Parathyroid adenoma (tissue), 2 donors: ENCODE measurements at regions not wholly inside any gene's neighbourhood (a gene's known extent, or its start where the extent isn't known, plus 50 kb on each side); places are given as distances from the start of the nearest gene placed in this dataset.

ENCODE experiments used
- H2AFZ ChIP-seq: fragments of 300-600 bp; sonication (generic); one replicate; pipeline ENCODE4 v1.7.0; 2017; ENCODE audit warnings: antibody characterized with exemption, mild to moderate bottlenecking
- H3K27ac ChIP-seq: fragments of 300-600 bp; sonication (generic); one replicate; pipeline ENCODE4 v1.7.0; 2017
- H3K27me3 ChIP-seq: fragments of 300-600 bp; sonication (generic); one replicate; pipeline ENCODE4 v1.7.0; 2017; ENCODE audit warnings: low read length; ENCODE audit not compliant: control insufficient read depth, insufficient read depth
- H3K36me3 ChIP-seq: fragments of 300-600 bp; sonication (generic); one replicate; pipeline ENCODE4 v1.7.0; 2017; ENCODE audit warnings: low read length; ENCODE audit not compliant: control insufficient read depth, insufficient read depth
- H3K4me1 ChIP-seq: fragments of 300-600 bp; sonication (generic); one replicate; pipeline ENCODE4 v1.7.0; 2017; ENCODE audit warnings: control low read depth
- H3K4me2 ChIP-seq: fragments of 300-600 bp; sonication (generic); one replicate; pipeline ENCODE4 v1.7.0; 2017; ENCODE audit warnings: low read length
- H3K4me3 ChIP-seq: fragments of 300-600 bp; sonication (generic); one replicate; pipeline ENCODE4 v1.7.0; 2017; ENCODE audit warnings: low read depth, low read length
- H3K79me2 ChIP-seq: fragments of 300-600 bp; sonication (generic); one replicate; pipeline ENCODE4 v1.7.0; 2017; ENCODE audit warnings: control low read depth
- H3K9ac ChIP-seq: fragments of 300-600 bp; sonication (generic); one replicate; pipeline ENCODE4 v1.7.0; 2017; ENCODE audit warnings: mild to moderate bottlenecking
- H3K9me3 ChIP-seq: fragments of 300-600 bp; sonication (generic); one replicate; pipeline ENCODE4 v1.7.0; 2017; ENCODE audit warnings: low read length; ENCODE audit not compliant: control insufficient read depth
- TF ChIP-seq, protein P1 (sequence below): fragments of 300-600 bp; sonication (generic); IDR thresholded peaks from one replicate; pipeline ENCODE4 v1.7.0; 2017; ENCODE audit warnings: antibody characterized with exemption, mild to moderate bottlenecking
- donor health status: primary hyperparathyroidism.

DNA sequence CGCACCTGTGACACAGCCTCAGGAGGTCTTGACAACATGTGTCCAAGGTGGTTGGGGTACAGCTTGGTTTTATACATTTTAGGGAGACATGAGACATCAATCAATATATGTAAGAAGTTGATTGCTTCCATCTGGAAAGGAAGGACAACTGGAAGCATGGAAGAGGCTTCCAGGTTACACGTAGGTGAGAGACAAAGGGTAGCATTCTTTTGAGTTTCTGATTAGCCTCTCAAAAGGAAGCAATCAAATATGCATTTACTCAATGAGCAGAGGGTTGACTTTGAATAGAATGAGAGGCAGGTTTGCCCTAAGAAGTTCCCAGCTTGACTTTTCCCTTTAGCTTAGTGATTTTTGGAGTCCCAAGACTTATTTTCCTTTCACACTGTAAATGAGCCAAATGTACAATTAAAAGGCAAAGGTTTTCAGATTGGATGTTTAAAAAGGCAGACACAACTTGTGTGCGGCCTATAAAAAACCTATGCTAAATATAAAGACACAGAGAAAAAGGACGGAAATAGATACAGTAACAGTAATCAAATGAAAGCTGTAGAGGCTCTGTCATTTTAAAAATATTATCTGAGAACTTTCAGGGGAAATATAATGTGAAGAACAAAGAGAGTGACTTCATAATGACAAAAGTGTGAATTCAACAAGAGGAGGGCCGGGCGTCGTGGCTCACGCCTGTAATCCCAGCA is 65.7 kb upstream of the LANCL2 start:
- TF ChIP-seq, protein P1, sequence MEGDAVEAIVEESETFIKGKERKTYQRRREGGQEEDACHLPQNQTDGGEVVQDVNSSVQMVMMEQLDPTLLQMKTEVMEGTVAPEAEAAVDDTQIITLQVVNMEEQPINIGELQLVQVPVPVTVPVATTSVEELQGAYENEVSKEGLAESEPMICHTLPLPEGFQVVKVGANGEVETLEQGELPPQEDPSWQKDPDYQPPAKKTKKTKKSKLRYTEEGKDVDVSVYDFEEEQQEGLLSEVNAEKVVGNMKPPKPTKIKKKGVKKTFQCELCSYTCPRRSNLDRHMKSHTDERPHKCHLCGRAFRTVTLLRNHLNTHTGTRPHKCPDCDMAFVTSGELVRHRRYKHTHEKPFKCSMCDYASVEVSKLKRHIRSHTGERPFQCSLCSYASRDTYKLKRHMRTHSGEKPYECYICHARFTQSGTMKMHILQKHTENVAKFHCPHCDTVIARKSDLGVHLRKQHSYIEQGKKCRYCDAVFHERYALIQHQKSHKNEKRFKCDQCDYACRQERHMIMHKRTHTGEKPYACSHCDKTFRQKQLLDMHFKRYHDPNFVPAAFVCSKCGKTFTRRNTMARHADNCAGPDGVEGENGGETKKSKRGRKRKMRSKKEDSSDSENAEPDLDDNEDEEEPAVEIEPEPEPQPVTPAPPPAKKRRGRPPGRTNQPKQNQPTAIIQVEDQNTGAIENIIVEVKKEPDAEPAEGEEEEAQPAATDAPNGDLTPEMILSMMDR = no peak
- H3K4me3 ChIP-seq = no peak overlapping the region
- H3K79me2 ChIP-seq = no peaks in the 10 kb centered on the region
- no peaks in the 10 kb centered on the region for H3K36me3 ChIP-seq
- no peaks in the 10 kb centered on the region for H3K9me3 ChIP-seq
- no peak overlapping the region for H3K9ac ChIP-seq
- H3K4me1 ChIP-seq = no peaks in the 10 kb centered on the region
- H2AFZ ChIP-seq = no peak overlapping the region
- no peak overlapping the region for H3K4me2 ChIP-seq
- H3K27ac ChIP-seq = no peak overlapping the region
- H3K27me3 ChIP-seq = no peaks in the 10 kb centered on the region

DNA sequence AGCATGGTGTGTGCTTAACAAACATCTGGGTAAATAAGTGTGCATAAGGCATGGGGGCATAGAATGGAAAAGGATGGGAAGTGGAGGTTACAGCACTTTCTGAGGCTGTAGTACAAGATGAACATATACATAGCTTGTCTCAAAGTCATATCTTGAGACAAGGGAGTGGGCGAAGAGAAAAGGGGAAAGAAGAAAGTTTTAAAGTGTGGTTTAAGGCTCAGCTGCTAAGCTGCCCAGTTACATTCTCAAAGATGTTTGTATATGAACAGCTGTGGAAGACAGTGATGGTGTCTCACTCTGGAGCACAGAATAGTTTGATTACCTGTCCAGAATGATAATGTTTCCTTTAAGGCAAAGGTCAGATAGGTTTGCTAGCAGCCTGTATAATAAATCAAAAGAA is 61.9 kb upstream of the LANCL2 start:
- Histone ChIP-seq H3K4me1 (no peaks in the 10 kb centered on the region), H3K36me3 (no peaks in the 10 kb centered on the region), H3K27me3 (no peaks in the 10 kb centered on the region), H3K4me2 (no peak overlapping the region), H3K9me3 (no peaks in the 10 kb centered on the region), H2AFZ (no peak overlapping the region), H3K9ac (no peak overlapping the region), H3K4me3 (no peak overlapping the region), H3K79me2 (no peaks in the 10 kb centered on the region), H3K27ac (no peak overlapping the region)
- TF ChIP-seq, protein P1 = no peak

DNA sequence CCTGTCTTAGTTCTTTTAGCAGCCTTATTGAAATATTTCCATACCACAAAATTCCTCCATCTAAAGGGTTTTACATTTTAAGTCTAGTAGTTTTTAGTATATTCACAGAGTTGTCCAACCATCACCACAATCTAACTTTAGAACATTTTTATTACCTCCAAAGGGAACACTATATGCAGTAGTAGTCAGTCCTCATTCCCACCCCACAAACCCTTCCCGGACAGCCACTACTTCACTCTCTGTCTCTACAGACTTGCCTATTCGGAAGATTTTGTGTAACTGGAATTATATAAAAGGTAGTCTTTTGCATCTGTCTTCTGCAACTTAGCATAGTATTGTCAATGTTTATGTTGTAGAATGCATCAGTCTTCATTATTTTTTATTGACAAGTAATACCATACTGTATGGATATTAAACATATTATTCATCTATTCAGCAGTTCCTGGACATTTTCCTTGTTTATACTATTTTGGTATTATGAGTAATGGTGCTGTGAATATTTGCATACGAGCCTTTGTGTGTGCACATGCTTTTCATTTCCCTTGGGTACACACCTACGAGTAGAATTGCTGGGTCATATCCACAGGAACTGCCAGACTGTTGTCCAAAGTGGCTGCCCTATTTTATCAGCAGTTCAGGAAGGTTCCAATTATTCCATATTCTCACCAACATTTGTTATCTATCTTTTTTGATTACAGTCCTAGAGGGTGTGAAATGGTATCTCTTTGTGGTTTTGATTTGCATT is 60.9 kb upstream of the LANCL2 start:
- TF ChIP-seq, protein P1 = no peak
- Histone ChIP-seq H2AFZ (no peak overlapping the region), H3K4me2 (no peak overlapping the region), H3K9ac (no peak overlapping the region), H3K4me3 (no peak overlapping the region), H3K9me3 (no peaks in the 10 kb centered on the region), H3K27me3 (no peaks in the 10 kb centered on the region), H3K4me1 (no peaks in the 10 kb centered on the region), H3K79me2 (no peaks in the 10 kb centered on the region), H3K36me3 (no peaks in the 10 kb centered on the region), H3K27ac (no peak overlapping the region)

DNA sequence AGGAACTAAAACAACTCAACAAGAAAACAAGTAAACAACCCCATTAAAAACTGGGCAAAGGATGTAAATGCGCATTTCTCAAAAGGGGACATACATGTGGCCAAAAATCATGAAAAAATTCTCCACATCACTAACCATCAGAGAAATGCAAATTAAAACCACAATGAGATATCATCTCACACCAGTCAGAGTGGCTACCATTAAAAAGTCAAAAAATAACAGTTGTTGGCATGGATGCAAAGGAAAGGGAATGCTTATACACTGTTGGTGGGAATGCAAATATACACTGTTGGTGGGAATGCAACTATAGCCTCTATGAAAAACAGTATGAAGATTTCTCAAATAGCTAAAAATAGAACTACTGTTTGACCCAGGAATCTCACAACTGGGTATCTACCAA is 60.0 kb upstream of the LANCL2 start:
- Histone ChIP-seq H3K27ac (no peak overlapping the region), H3K4me3 (no peak overlapping the region), H2AFZ (no peak overlapping the region), H3K79me2 (no peaks in the 10 kb centered on the region), H3K4me1 (no peaks in the 10 kb centered on the region), H3K27me3 (no peaks in the 10 kb centered on the region), H3K9me3 (no peaks in the 10 kb centered on the region), H3K9ac (no peak overlapping the region), H3K4me2 (no peak overlapping the region), H3K36me3 (no peaks in the 10 kb centered on the region)
- TF ChIP-seq, protein P1 = no peak

DNA sequence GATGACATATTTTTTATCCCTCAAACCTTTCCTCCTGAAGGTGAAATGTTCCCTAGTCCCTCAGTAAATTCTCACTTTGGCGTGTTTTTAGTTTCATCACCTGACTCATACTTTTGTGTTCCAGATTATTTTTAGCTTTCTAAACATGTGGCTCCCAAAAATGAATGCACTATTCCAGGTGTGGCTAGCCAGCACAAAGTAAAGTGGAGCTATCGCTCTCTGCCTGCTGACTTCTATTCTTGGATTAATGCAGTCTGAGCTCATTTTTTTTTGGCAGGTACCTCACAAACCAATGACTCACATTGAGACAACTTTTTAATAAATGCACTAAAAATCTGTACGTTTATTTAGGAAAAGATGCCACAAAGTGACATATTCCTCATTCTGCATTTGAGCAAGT is 58.8 kb upstream of the LANCL2 start:
- H3K4me1 ChIP-seq = no peaks in the 10 kb centered on the region
- no peak overlapping the region for H3K9ac ChIP-seq
- H3K27me3 ChIP-seq = no peaks in the 10 kb centered on the region
- TF ChIP-seq, protein P1 = no peak
- H3K79me2 ChIP-seq = no peaks in the 10 kb centered on the region
- no peak overlapping the region for H3K4me3 ChIP-seq
- no peaks in the 10 kb centered on the region for H3K36me3 ChIP-seq
- H2AFZ ChIP-seq = no peak overlapping the region
- H3K9me3 ChIP-seq = no peaks in the 10 kb centered on the region
- H3K4me2 ChIP-seq = no peak overlapping the region
- no peak overlapping the region for H3K27ac ChIP-seq
